ENCODE measurements at regions not wholly inside any gene's neighbourhood (a gene's known extent, or its start where the extent isn't known, plus 50 kb on each side); places are given as distances from the start of the nearest gene placed in this dataset.

- H3T11ph ChIP-seq (ENCODE audit: low read length) = no peak overlapping the region
- Mint-ChIP-seq H3K36me3 (ENCODE audit: insufficient read depth in 1 of 3, low read depth in 3 of 3) (no peaks in the 10 kb centered on the region), H3K27me3 (ENCODE audit: low read depth) (peaks cover 17% of the 10 kb centered on the region), H3K9me3 (no peaks in the 10 kb centered on the region), H3K27ac (no peak overlapping the region), H3K4me3 (no peak overlapping the region), H3K4me1 (peaks cover 8 to 12% of the 10 kb centered on the region in 2 experiments)
- TF ChIP-seq CTCF (conservative IDR thresholded peaks at IDR 0.05) = no peak
- no peaks in the 10 kb centered on the region for H3K9me3 ChIP-seq (ENCODE audit: control insufficient read depth, low read depth, low read length)
- no CpG with 5 or more reads among the region's 2 CpGs for WGBS (ENCODE audit: extremely low coverage, insufficient read length, low lambda C conversion rate)
- no peak overlapping the region for H3K14ac ChIP-seq (ENCODE audit: insufficient read depth, low read length)
- H3K79me1 ChIP-seq (ENCODE audit: insufficient read depth, low read depth, low read length, poor library complexity, severe bottlenecking) = no peaks in the 10 kb centered on the region
- H4K5ac ChIP-seq (ENCODE audit: insufficient read length, low read depth, low read length) = no peak overlapping the region
- H3K4me1 ChIP-seq (ENCODE audit: insufficient read depth, low read length) = no peaks in the 10 kb centered on the region
- no peak overlapping the region for H3K4me2 ChIP-seq (ENCODE audit: insufficient read depth, insufficient read length, low read length)
- no peak overlapping the region for H2BK5ac ChIP-seq (ENCODE audit: insufficient read length, low read length)
- H2BK15ac ChIP-seq (ENCODE audit: low read depth, low read length) = no peak overlapping the region
- no peak overlapping the region for H2BK12ac ChIP-seq (ENCODE audit: insufficient read length, low read depth, low read length)
- H3K4ac ChIP-seq (ENCODE audit: low read depth, low read length) = no peak overlapping the region
- H2AFZ ChIP-seq (ENCODE audit: low read length) = no peak overlapping the region
- no peaks in the 10 kb centered on the region for H3K27me3 ChIP-seq (ENCODE audit: insufficient read depth, low read length)
- no peaks in the 10 kb centered on the region for H3K23me2 ChIP-seq (ENCODE audit: insufficient read length, low read depth, low read length, poor library complexity, severe bottlenecking)
- no peaks in the 10 kb centered on the region for H3K79me2 ChIP-seq (ENCODE audit: insufficient read depth, low read length)
- no peak overlapping the region for H3K27ac ChIP-seq (ENCODE audit: insufficient read length, low read depth, low read length)
- H4K91ac ChIP-seq (ENCODE audit: insufficient read length, low read depth, low read length) = no peak overlapping the region
- no peak overlapping the region for H2AK5ac ChIP-seq (ENCODE audit: insufficient read length, low read length)
- H3K9ac ChIP-seq (ENCODE audit: extremely low read depth, insufficient read length, low read length) = no peak overlapping the region
- H3K18ac ChIP-seq (ENCODE audit: insufficient read length, low read depth, low read length) = no peak overlapping the region
- no peak for DNase-seq
- no peak overlapping the region for H2BK120ac ChIP-seq (ENCODE audit: low read depth, low read length, poor library complexity, severe bottlenecking)
- H4K20me1 ChIP-seq (ENCODE audit: control insufficient read depth, insufficient read depth, insufficient read length) = no peaks in the 10 kb centered on the region
- H2BK20ac ChIP-seq (ENCODE audit: low read depth, low read length, poor library complexity, severe bottlenecking) = no peak overlapping the region
- H3K23ac ChIP-seq (ENCODE audit: insufficient read length, low read depth, low read length) = no peak overlapping the region
- H3K56ac ChIP-seq (ENCODE audit: insufficient read length, low read depth, low read length) = no peak overlapping the region
- H4K8ac ChIP-seq (replicated peaks; ENCODE audit: insufficient read length, low read depth, low read length) = no peak overlapping the region
These were observed 255.5 kb downstream of the CDK5RAP2 start for GRCh38 chr9:120324461-120324860.

All from H9 (cell line).